Neural progenitor cell (in vitro differentiated cells): ENCODE measurements at regions not wholly inside any gene's neighbourhood (a gene's known extent, or its start where the extent isn't known, plus 50 kb on each side); places are given as distances from the start of the nearest gene placed in this dataset.
A peak's percentile ranks its signal among the peaks of the same experiment; 100 is the strongest.

ENCODE experiments used
- DNase-seq: peaks from one replicate; pipeline ENCODE4 v3.0.0-alpha.2; 2016; ENCODE audit warnings: low spot score
- H2AFZ ChIP-seq: fragments of 200-600 bp; sonication (generic); replicated peaks from 2 replicates; pipeline ENCODE4 v1.6.1; 2016; ENCODE audit warnings: antibody characterized with exemption
- H3F3A ChIP-seq: fragments of 200-600 bp; sonication (generic); 2 replicates; pipeline ENCODE4 v1.6.1; 2016; ENCODE audit warnings: antibody characterized with exemption, low read depth
- H3K27ac ChIP-seq: fragments of 200-600 bp; sonication (generic); 2 replicates; pipeline ENCODE4 v1.5.1; 2016; ENCODE audit warnings: mild to moderate bottlenecking
- H3K27me3 ChIP-seq: fragments of 200-600 bp; sonication (generic); 2 replicates; pipeline ENCODE4 v1.6.1; 2016; ENCODE audit warnings: mild to moderate bottlenecking, moderate library complexity
- H3K36me3 ChIP-seq: fragments of 200-600 bp; sonication (generic); 2 replicates; pipeline ENCODE4 v1.5.1; 2016
- H3K4me1 ChIP-seq: fragments of 200-600 bp; sonication (generic); 2 replicates; pipeline ENCODE4 v1.6.1; 2016; ENCODE audit warnings: mixed run types
- H3K4me2 ChIP-seq: fragments of 200-600 bp; sonication (generic); 2 replicates; pipeline ENCODE4 v1.6.1; 2016
- H3K4me3 ChIP-seq: fragments of 200-600 bp; sonication (generic); 2 replicates; pipeline ENCODE4 v1.5.1; 2016
- H3K79me2 ChIP-seq: fragments of 200-600 bp; sonication (generic); 2 replicates; pipeline ENCODE4 v1.6.1; 2016; ENCODE audit warnings: low read depth
- H3K9ac ChIP-seq: fragments of 200-600 bp; sonication (generic); 2 replicates; pipeline ENCODE4 v1.6.1; 2016
- H3K9me3 ChIP-seq: fragments of 200-600 bp; sonication (generic); 2 replicates; pipeline ENCODE4 v1.5.1; 2016; ENCODE audit warnings: low read depth
- H4K20me1 ChIP-seq: fragments of 200-600 bp; sonication (generic); 2 replicates; pipeline ENCODE4 v1.6.1; 2016; ENCODE audit warnings: low read depth
- H3K27ac Mint-ChIP-seq: 3 replicates; pipeline ENCODE4 v1.8.0; 2021; ENCODE audit warnings: mixed read lengths
- H3K27me3 Mint-ChIP-seq: 2 replicates; pipeline ENCODE4 v1.8.0; 2022; ENCODE audit warnings: low read depth, mild to moderate bottlenecking, inconsistent platforms, moderate library complexity, mixed read lengths; ENCODE audit not compliant: insufficient read depth
- H3K36me3 Mint-ChIP-seq: 3 replicates; pipeline ENCODE4 v1.8.0; 2021; ENCODE audit warnings: mixed read lengths
- H3K4me1 Mint-ChIP-seq: 3 replicates; pipeline ENCODE4 v1.8.0; 2021; ENCODE audit warnings: mixed read lengths
- H3K4me3 Mint-ChIP-seq: 3 replicates; pipeline ENCODE4 v1.8.0; 2021; ENCODE audit warnings: mild to moderate bottlenecking, moderate library complexity, mixed read lengths
- H3K9me3 Mint-ChIP-seq: 3 replicates; pipeline ENCODE4 v1.8.0; 2020; ENCODE audit warnings: mixed read lengths
- EZH2 ChIP-seq: fragments of 200-600 bp; sonication (generic); IDR thresholded peaks from 2 replicates; pipeline ENCODE4 v1.6.1; 2017; ENCODE audit warnings: antibody characterized with exemption, mild to moderate bottlenecking, moderate library complexity
- EZH2phosphoT487 ChIP-seq: fragments of 200-600 bp; sonication (generic); IDR thresholded peaks from 2 replicates; pipeline ENCODE4 v1.6.1; 2017; ENCODE audit warnings: antibody characterized with exemption
- TF ChIP-seq, protein P1 (sequence below): fragments of 200-600 bp; sonication (generic); IDR thresholded peaks from 2 replicates; pipeline ENCODE4 v1.5.1; 2017; ENCODE audit warnings: antibody characterized with exemption, mild to moderate bottlenecking

DNA sequence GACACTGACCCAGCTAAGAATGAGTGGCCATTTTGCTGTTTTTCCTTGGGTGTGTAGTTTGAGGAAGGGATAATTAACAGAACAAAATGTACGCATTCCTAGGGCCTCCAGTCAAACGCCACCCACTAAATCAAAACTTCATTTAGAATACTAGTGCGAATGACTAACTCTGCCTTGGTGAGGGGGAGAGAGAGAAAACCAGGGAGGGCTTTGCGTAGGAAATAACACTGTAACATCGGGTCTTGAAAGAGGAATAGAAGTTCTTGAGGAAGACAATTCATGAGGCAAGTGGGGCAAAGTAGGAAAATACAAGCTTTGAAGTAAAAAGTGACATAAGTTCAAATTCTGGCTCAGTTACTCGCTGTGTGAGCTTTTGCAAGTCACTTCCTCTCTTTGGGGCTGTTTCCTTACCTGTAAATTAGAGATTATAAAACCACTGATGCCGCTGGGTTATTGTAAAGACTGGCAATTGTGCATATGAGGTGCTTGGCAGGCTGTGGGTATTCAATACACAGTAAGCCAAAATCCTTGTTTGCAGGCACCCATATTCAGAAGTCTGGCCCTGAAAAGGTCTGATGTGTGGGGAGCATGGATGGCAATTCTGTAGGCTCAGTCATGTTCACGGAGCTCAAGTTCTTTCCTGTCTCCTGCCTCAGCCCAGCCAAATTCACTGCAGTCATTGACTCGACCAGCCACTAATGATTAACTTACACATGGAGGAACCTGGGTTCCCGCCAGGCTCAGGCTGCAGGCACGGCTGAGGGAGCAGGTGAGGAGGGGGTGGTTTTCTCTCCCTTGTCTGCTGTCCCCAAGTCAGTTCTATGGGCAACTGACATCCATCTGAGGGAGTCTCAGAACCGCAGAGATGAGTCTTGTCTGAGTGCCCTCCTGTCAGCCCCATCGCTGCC is 140.3 kb upstream of the CSF3R start:
- TF ChIP-seq, protein P1, sequence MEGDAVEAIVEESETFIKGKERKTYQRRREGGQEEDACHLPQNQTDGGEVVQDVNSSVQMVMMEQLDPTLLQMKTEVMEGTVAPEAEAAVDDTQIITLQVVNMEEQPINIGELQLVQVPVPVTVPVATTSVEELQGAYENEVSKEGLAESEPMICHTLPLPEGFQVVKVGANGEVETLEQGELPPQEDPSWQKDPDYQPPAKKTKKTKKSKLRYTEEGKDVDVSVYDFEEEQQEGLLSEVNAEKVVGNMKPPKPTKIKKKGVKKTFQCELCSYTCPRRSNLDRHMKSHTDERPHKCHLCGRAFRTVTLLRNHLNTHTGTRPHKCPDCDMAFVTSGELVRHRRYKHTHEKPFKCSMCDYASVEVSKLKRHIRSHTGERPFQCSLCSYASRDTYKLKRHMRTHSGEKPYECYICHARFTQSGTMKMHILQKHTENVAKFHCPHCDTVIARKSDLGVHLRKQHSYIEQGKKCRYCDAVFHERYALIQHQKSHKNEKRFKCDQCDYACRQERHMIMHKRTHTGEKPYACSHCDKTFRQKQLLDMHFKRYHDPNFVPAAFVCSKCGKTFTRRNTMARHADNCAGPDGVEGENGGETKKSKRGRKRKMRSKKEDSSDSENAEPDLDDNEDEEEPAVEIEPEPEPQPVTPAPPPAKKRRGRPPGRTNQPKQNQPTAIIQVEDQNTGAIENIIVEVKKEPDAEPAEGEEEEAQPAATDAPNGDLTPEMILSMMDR = no peak
- TF ChIP-seq EZH2 = no peak
- TF ChIP-seq EZH2phosphoT487 = no peak
- DNase-seq = no peak
- H4K20me1 ChIP-seq = no peaks in the 10 kb centered on the region

GRCh38 chr1:36621531-36621930 is 138.8 kb upstream of the CSF3R start:
- Histone ChIP-seq H3K27me3 (no peaks in the 10 kb centered on the region), H3K36me3 (no peaks in the 10 kb centered on the region), H3K9me3 (peaks cover 8% of the 10 kb centered on the region), H3K4me1 (peaks cover 14% of the 10 kb centered on the region), H3K79me2 (no peaks in the 10 kb centered on the region), H3K27ac (no peak overlapping the region), H3K4me3 (no peak overlapping the region), H3F3A (no peaks in the 10 kb centered on the region), H4K20me1 (no peaks in the 10 kb centered on the region), H3K9ac (no peak overlapping the region), H3K4me2 (no peak overlapping the region), H2AFZ (no peak overlapping the region)
- peaks cover 2% of the 10 kb centered on the region for H3K27me3 Mint-ChIP-seq
- no peak for DNase-seq
- H3K9me3 Mint-ChIP-seq = peaks cover 5% of the 10 kb centered on the region
- H3K36me3 Mint-ChIP-seq = peaks cover 2% of the 10 kb centered on the region
- H3K4me3 Mint-ChIP-seq = no peak overlapping the region
- TF ChIP-seq, protein P1 = no peak
- no peak for TF ChIP-seq EZH2phosphoT487
- no peak for TF ChIP-seq EZH2
- H3K4me1 Mint-ChIP-seq = no peaks in the 10 kb centered on the region
- H3K27ac Mint-ChIP-seq = no peak overlapping the region

More for the DNA sequence above, 140.3 kb upstream of the CSF3R start:
- H3K9me3 Mint-ChIP-seq = peaks cover 5% of the 10 kb centered on the region
- H3K79me2 ChIP-seq = no peaks in the 10 kb centered on the region
- H3K4me1 Mint-ChIP-seq = no peaks in the 10 kb centered on the region
- peak overlapping the region; percentile 22 for H3K27ac Mint-ChIP-seq
- no peak overlapping the region for H3K4me3 Mint-ChIP-seq
- H2AFZ ChIP-seq = no peak overlapping the region
- H3K9me3 ChIP-seq = peaks cover 8% of the 10 kb centered on the region
- peaks cover 4% of the 10 kb centered on the region for H3K27me3 Mint-ChIP-seq
- H3K9ac ChIP-seq = no peak overlapping the region
- H3F3A ChIP-seq = no peaks in the 10 kb centered on the region
- no peak overlapping the region for H3K4me2 ChIP-seq
- peaks cover 17% of the 10 kb centered on the region for H3K4me1 ChIP-seq
- no peak overlapping the region for H3K27ac ChIP-seq
- no peaks in the 10 kb centered on the region for H3K36me3 ChIP-seq
- H3K36me3 Mint-ChIP-seq = peaks cover 2% of the 10 kb centered on the region
- no peaks in the 10 kb centered on the region for H3K27me3 ChIP-seq
- H3K4me3 ChIP-seq = no peak overlapping the region

DNA sequence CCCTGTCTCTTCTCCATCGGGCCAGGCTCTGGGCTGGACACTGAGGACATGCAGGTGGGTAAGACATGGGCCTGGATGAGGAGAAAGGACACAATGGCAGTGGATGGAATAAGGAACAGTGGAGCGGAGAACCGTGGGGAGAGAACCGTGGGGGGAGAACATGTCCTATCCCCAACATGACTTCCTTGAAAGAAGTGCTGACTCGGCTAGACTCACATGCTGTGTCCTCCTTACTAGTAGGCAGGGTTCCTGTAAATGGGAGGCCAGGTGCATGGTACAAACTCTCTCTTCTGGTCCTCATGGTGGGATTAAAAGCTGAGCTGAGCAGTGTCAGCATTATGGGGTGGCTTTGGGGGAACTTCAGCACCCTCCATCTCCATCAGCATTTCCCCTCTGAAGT is 137.4 kb upstream of the CSF3R start:
- Histone ChIP-seq H3K36me3 (no peaks in the 10 kb centered on the region), H3K9ac (no peak overlapping the region), H3K4me1 (peaks cover 6% of the 10 kb centered on the region), H3K9me3 (peaks cover 8% of the 10 kb centered on the region), H3K27ac (no peak overlapping the region), H3K79me2 (no peaks in the 10 kb centered on the region), H3F3A (no peaks in the 10 kb centered on the region), H3K4me2 (no peak overlapping the region), H2AFZ (no peak overlapping the region), H3K4me3 (no peak overlapping the region), H4K20me1 (no peaks in the 10 kb centered on the region), H3K27me3 (no peaks in the 10 kb centered on the region)
- peaks cover 5% of the 10 kb centered on the region for H3K9me3 Mint-ChIP-seq
- H3K36me3 Mint-ChIP-seq = peaks cover 2% of the 10 kb centered on the region
- no peak overlapping the region for H3K4me3 Mint-ChIP-seq
- no peak for DNase-seq
- no peak overlapping the region for H3K27ac Mint-ChIP-seq
- no peaks in the 10 kb centered on the region for H3K4me1 Mint-ChIP-seq
- TF ChIP-seq, protein P1 = no peak
- TF ChIP-seq EZH2phosphoT487 = no peak
- TF ChIP-seq EZH2 = no peak
- H3K27me3 Mint-ChIP-seq = peaks cover 2% of the 10 kb centered on the region
